ENCODE measurements at regions not wholly inside any gene's neighbourhood (a gene's known extent, or its start where the extent isn't known, plus 50 kb on each side); places are given as distances from the start of the nearest gene placed in this dataset.

- no peak for DNase-seq (ENCODE audit: low read depth)
Observed at GRCh38 chr2:240299710-240300068, 135.8 kb upstream of the GPC1 start.

DNA sequence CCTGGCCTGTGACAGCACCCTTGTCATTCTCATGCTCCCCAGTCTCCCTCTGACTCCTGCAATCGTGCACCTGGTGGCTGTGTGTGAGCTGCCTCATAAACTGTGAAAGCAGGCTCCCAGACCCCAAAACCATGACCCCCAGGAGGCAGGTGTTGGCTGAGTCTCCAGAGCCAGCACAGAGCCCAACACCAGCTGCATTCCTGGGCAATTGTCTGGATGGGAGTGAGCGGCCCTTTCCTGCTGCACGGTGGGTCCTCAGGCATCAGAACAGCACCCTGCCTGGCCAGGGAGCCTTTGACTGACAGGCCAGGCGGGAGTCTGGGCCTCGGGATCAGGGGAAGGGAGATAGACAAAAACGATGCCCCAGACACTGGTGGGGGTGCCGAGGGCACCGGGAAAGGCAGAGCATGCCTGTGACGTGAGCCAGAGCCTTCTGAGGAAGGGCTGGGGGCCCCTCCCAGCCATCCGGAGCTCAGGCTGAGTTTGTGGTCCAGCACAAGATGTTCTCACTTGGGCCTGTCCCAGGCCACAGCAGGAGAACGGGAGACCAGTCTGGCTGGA is 135.1 kb upstream of the GPC1 start:
- no peak for DNase-seq (ENCODE audit: low read depth)

DNA sequence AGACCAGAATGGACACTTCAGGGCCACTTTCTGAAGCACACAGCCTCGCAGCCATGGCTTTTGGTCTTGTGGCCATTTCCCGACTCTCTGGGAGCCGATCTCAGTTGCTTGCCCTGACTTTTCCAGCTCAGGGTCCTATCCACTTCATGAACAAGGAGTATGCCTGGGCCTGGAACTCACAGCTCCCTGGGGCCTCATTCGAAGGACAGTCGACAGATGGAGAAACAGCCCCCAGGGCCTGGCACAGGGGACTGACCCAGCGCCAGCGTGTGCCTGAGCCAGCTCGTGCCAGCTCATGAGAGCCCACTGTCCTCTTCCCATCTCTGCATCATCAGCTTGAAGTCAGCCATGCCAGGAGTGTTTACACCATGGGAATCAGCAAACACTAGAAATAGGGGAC is 134.6 kb upstream of the GPC1 start:
- no peak for DNase-seq (ENCODE audit: low read depth)

DNA sequence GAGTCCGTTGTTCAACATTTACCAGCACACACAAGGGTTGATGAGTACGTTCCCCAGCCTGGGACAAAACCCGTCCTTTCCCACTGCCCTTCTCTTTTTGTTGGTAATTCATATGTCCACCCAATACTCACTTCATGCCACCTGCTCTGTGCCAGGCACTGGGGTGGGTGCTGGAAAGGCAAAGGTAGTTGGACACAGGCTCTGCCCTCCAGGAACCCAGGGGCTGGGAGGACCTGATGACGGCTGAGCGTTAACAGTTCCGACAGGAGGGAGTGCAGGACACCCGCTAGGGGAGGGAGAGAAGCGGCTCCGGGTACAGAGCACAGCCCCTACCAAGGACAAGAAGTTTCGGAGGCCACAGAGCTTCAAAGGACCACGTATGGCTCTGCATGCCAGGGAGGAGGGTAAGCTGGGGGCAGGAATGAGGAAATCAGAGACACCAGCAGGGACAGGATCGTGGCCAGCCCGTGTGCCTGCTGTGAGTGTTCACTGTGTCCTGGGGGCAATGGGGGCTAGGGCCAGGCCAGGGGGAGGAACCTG is 134.1 kb upstream of the GPC1 start:
- no peak for DNase-seq (ENCODE audit: low read depth)

DNA sequence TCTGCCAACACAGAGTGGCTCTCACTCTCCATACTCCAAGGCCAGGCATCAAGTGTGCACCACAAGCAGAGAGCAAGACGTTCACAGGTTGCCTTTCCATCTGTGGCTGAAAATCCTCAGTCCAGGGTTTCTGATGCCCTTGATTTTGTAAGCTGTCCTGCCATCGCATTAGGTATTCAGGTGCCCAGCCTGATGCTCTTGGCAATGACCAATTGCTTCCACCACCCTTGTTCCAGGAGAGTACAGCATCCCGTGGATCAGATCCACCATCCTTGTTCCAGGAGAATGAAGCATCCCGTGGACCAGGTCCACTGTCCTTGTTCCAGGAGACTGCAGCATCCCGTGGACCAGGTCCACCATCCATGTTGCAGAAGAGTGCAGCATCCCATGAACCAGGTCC is 133.4 kb upstream of the GPC1 start:
- DNase-seq (ENCODE audit: low read depth) = no peak

DNA sequence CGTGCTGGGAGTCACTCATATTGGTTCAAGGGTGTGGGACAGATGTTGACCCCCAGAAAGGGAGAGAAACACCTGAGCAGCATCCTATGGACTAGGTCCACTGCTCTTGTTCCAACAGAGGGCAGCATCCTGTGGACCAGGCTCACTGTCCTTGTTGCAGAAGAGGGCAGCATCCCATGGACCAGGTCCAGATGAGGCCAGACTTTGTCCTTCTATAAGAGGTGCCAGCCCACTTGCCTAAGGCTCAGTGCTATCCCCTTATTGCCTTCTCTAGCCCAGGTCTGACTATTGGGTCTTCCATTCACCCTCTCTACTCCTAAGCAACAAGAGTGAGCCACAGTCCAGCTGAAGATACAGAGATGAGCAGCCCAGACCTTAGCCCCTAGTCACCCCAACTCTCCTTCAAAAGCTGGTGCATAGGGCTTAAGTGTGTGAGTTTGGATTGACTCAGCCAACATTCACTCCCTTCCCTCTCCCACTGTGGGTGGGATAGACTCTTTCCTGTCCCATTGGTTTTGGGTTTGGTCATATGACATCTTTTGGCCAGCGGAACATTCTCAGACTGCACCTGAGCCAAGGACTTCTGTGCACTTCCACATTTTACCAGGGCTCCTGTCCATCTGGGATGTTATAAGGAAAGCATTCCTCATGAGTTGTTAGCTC is 132.4 kb upstream of the GPC1 start:
- no peak for DNase-seq (ENCODE audit: low read depth)

DNA sequence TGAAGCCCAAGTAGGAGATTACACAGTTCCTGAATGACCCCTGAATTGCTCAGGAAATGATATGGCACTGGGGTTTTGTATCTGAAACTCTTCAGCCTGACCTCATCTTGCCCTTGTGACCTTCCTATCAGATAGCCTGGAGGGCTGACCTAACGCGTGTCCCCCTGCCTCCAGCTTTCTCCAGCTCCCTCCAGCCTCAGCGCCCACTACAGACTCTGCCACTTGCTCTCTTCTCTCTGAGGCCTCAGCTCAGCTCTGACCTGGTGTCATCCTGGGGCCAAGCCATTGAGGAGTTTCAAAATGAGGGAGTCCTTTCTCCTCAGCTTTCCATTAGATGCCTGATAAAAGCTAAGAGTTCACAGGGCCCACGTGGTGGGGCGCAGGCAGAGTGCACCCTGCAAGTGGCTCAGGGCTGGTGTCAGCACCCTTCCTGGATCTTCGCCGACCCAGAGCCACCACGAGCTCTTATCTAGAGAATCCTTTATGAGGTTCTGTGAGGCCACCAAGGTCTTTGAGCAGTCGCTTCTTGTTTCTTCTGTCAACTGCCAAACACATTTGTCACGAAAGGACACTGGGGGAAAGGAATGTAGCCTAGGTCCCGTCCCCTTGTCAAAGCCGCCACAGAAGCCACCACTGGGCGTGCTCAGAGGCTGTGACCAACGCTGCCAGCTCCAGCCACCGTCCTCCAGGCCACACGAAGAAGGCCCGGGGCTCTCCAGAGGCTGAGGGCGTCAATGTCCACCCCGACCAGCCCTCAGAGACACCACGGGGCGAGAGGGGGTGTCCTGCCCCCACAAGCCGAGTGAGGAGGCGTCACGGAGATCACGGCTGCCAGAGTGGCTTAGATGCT is 131.3 kb upstream of the GPC1 start:
- no peak for DNase-seq (ENCODE audit: low read depth)

GRCh38 chr2:240304746-240305161 is 130.7 kb upstream of the GPC1 start:
- no peak for DNase-seq (ENCODE audit: low read depth)

DNA sequence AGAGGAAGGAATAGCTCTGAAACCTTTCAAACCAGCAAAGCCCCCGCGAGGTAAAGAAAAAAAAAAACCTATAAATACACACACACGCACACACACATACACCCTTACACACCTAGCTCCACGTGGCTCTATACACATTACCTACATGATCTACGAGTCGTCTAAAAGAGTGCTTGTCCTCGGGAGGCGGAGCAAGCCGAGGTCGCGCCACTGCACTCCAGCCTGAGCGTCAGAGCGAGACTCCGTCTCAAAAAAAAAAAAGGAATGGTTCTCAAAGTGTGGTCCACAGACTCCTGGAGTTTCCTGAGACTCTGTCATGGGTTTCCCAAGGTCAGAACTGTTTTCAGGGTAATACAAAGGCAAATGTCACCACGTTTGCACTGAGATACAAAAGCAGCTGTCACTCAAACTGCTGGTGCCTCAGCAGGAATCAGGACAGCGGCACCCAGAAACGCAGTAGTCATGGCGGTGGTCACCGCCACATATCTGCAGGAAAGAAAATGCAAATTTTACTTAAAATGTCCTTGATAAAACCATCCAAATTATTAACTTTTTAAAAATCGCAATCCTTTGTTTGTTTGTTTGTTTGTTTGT is 130.0 kb upstream of the GPC1 start:
- DNase-seq (ENCODE audit: low read depth) = no peak

DNA sequence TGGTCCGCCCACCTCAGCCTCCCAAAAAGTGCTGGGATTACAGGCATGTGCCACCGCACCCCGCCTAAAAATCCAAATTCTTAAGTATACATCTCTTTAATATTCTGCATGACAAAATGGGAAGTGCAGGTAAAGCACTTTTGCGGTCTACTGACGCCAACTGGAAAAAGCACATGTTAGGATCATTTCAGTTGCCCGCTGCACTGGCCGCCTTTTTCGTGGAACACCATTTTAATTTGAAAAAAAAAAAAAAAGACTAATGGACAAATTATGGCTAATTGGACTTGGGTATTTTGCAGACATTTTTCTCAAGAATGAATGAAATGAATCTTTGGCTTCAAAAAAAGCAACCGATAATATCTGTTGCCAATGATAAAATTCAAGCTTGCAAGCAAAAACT is 129.3 kb upstream of the GPC1 start:
- no peak for DNase-seq (ENCODE audit: low read depth)

GRCh38 chr2:240308111-240308651 is 127.3 kb upstream of the GPC1 start:
- no peak for DNase-seq (ENCODE audit: low read depth)

- DNase-seq (ENCODE audit: low read depth) = no peak
Observed at GRCh38 chr2:240309214-240309613, 126.2 kb upstream of the GPC1 start.

DNA sequence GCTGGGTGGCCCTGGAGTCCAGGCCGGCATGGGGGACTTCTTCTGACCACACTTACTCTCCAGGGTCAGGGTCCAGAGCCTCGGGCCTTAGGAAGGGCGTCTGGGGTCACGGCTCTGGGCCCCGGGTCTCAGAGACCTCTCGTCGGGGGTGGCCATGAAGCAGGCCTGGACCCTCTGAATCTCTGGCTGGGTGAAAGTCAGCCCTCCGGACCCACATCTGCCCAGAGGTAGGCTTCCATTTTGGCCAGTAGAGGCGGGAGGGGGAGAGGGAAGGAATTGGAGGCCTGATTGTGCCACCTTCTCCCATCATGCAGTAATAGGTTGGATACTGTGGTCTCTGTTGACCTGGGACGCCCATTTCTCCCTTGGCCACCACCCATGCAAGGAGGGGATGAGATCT is 125.3 kb upstream of the GPC1 start:
- no peak for DNase-seq (ENCODE audit: low read depth)

DNA sequence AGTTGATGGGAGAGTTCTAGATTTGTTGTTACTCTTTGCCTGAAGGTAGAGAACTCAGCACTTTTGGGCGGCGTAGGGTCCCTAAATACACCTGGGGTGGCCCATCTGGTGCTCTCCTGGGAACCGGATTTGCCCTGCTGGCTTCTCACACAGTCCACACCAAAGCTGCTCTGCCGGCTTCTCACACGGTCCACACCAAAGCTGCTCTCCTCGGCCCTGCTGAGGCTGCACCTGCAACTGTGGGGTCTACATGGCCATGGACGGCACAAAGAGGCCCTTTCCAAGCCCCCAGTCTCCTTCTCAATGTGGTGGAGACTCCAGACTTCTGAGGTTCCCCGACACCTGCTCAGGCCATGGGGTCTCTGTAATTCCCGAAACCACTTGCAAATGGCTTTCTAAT is 124.8 kb upstream of the GPC1 start:
- no peak for DNase-seq (ENCODE audit: low read depth)

DNA sequence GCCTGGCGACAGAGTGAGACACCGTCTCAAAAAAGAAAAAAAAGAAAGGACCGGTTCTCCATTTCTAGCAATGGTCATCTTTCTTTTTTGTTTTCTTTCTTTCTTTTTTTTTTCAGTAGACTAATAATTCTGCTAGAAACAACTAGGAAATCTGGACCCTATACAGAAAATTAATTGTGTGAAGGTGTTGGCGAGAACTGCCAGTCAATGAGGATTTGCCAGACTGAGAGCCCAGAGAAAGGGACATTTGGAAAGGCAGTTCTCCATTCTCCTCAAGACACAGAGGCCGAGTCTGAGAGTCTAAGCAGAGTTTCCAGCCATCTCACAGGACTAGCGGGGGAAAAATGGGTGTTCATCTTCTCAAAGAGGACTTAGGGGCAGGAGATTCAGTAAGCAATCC is 123.6 kb upstream of the GPC1 start:
- no peak for DNase-seq (ENCODE audit: low read depth)

- DNase-seq (ENCODE audit: low read depth) = no peak
Observed at GRCh38 chr2:240319221-240319854, 116.1 kb upstream of the GPC1 start.

DNA sequence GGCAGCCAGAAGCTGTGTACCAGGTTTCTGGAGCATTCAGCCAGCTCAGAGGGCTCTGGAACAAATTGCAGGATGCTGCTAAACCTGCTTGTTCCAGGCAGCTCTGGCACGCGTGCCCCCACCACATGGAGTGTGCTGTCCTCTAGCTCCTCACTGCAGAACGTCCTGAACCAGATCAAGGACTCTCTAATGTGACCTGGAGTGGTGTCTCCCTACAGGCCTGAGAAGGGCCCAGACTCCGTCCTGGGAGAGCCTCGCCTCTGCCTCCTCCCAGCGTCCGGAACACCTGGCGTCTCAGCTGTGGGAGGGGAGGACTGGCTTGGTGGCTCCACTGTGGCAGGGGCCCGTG is 115.6 kb upstream of the GPC1 start:
- DNase-seq (ENCODE audit: low read depth) = no peak

- no peak for DNase-seq (ENCODE audit: low read depth)
Observed at GRCh38 chr2:240320204-240320993, 115.1 kb upstream of the GPC1 start.

DNA sequence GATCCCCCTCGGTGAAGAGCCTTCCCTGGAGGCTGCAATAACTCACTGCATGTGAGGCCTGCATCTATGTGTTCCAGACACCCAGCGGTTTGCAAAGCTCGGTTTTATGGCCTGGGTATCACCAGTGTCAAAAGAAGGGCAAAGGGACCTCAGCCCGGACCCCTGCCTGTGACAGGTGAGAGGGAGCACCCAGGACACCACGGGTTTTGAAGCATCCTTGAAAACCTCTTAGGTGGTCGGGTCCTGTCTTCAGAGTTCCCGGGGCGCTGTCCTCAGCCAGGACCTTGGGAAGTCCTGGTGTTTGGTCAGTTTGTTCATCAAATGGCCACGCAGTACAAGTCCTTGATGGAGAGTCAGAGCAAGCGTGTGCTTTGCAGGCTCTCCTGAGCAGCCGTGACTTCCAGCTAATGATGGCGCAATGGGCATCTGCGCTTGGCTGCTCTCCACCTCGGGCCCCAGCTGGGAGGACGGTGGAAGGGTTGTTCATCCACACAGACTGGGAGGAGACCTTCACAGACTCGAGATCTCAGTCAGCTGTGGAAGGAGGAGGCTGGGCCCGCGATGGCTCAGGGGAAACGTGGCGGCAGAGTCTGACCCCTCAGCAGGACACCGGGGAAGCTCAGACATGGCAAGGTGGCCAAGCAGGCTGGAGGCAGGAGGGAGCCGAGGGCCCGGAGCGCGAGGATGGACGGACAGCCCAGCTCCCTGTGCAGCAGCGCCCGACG is 113.1 kb upstream of the GPC1 start:
- DNase-seq (ENCODE audit: low read depth) = no peak

DNA sequence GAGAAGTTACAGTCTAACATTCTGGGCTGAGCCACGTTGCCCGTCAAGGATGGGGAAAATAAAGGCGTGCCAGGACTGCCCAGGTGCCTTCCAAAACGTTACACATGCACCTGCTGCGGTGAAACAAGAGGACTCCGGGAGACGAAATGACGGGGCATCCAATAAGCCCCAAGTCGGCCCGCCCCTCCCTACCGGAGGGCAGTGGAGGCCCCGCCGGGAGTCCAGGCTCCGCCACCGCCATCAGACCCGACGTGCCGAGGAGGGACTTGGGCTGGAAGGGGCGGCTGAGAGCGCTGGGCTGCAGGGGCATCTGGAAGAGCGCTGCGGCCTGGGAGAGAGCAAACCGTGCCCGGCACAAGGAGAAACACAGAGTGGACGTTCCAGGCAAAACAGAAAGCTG is 112.5 kb upstream of the GPC1 start:
- DNase-seq (ENCODE audit: low read depth) = no peak

Data from activated T-cell treated with anti-CD3 and anti-CD28 coated beads for 1 hour (primary cell).